ENCODE measurements at regions not wholly inside any gene's neighbourhood (a gene's known extent, or its start where the extent isn't known, plus 50 kb on each side); places are given as distances from the start of the nearest gene placed in this dataset.

- intact Hi-C loops (cut with DNase I), result no loop called here
- no peaks in the 10 kb centered on the region for H3K36me3 ChIP-seq (ENCODE audit: control insufficient read depth in 1 of 2, insufficient read depth in 2 of 2, low read length in 1 of 2)
- no peak overlapping the region for H3K4me3 ChIP-seq (ENCODE audit: low read length in 2 of 2)
- H3K9me3 ChIP-seq (ENCODE audit: control insufficient read depth, low read length), result no peaks in the 10 kb centered on the region
- no peak overlapping the region for H3K27ac ChIP-seq (ENCODE audit: low read depth in 1 of 2, low read length in 2 of 2)
- H3K27me3 ChIP-seq (ENCODE audit: control insufficient read depth in 1 of 2, insufficient read depth in 2 of 2, low read length in 1 of 2), result no peaks in the 10 kb centered on the region
- ATAC-seq (ENCODE audit: low FRiP score) (no peak), DNase-seq (no peak)
- no peaks in the 10 kb centered on the region for H3K4me1 ChIP-seq (ENCODE audit: control insufficient read depth in 1 of 2, insufficient read depth in 2 of 2, low read length in 2 of 2)
These were observed 178.7 kb upstream of the PITX2 start for GRCh38 chr4:110801591-110801990.

DNA sequence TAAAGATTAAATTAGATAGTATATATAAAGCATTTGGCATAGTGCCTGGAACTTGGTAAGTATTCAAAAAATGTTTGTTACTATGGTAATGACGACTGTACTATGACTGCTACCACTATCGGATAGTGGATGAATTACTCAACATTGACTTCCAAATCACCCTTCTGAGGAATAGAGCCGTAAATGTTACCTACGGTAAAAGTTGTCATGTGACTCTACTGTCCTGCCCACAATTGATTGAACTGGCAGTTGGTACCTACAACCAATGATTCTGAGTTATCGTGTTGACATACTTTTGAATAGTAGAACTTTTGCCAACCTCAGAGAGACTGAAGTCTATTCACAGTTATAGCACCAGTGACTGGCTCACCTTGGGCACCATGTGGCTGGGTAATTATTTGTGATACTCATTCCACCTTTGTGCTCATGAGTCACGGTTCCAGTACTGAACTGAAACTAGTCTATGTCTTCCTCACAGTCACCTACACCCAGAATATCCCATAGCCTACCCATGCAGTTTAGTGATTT is 185.5 kb upstream of the PITX2 start:
- Histone ChIP-seq H3K27ac (ENCODE audit: low read depth in 1 of 2, low read length in 2 of 2) (no peak overlapping the region), H3K4me1 (ENCODE audit: control insufficient read depth in 1 of 2, insufficient read depth in 2 of 2, low read length in 2 of 2) (no peaks in the 10 kb centered on the region), H3K4me3 (ENCODE audit: low read length in 2 of 2) (no peak overlapping the region), H3K9me3 (ENCODE audit: control insufficient read depth, low read length) (no peaks in the 10 kb centered on the region), H3K27me3 (ENCODE audit: control insufficient read depth in 1 of 2, insufficient read depth in 2 of 2, low read length in 1 of 2) (no peaks in the 10 kb centered on the region), H3K36me3 (ENCODE audit: control insufficient read depth in 1 of 2, insufficient read depth in 2 of 2, low read length in 1 of 2) (no peaks in the 10 kb centered on the region)
- WGBS, 2 donors, result 46 to 49% methylated on average over 6 of the region's 6 CpGs
- intact Hi-C loops (cut with DNase I), result no loop called here
- ATAC-seq (ENCODE audit: low FRiP score) (no peak), DNase-seq (no peak)

DNA sequence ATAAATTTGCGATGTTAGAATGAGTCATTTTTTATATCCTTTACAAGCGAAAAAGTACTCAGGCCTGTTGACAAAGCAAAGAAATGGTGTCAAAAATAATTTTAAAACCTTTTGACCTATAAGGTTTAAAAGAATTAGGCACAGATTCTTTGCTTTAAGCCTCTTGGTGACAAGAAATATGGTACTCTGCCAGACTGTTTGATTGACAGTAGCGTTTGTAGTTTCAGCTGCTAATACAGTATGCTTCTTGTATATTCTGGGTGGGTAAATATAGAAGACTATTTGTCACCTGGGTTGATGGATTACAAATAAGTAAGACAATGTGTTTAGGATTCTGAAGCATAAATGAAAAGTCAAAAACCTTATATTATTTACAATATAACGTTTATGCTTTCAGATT is 193.1 kb upstream of the PITX2 start:
- no peaks in the 10 kb centered on the region for H3K4me1 ChIP-seq (ENCODE audit: control insufficient read depth in 1 of 2, insufficient read depth in 2 of 2, low read length in 2 of 2)
- WGBS, 2 donors, result 63 to 73% methylated on average over 4 of the region's 4 CpGs
- no peak overlapping the region for H3K4me3 ChIP-seq (ENCODE audit: low read length in 2 of 2)
- ATAC-seq (ENCODE audit: low FRiP score), result no peak
- H3K27ac ChIP-seq (ENCODE audit: low read depth in 1 of 2, low read length in 2 of 2), result no peak overlapping the region
- no peak for DNase-seq
- intact Hi-C loops (cut with DNase I), result no loop called here
- no peaks in the 10 kb centered on the region for H3K9me3 ChIP-seq (ENCODE audit: control insufficient read depth, low read length)
- H3K36me3 ChIP-seq (ENCODE audit: control insufficient read depth in 1 of 2, insufficient read depth in 2 of 2, low read length in 1 of 2), result no peaks in the 10 kb centered on the region
- H3K27me3 ChIP-seq (ENCODE audit: control insufficient read depth in 1 of 2, insufficient read depth in 2 of 2, low read length in 1 of 2), result no peaks in the 10 kb centered on the region

DNA sequence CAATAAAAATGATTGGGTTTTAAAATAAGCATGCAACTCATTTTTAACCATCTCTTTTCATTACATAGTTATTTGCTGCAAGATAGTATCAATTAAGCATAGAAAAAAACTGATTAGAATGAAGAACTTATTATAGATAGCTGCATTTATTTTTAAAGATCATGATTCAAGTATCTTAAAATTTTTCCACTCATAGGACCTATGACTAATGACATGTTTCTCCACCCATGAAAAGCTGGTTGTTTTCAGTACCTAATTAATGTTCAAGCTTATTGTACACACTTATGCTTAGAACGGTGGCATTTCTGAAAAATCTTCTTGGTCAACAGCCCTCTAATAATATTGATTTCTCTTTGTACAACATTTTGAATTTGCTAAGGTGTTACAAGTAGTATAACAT is 193.5 kb upstream of the PITX2 start:
- Histone ChIP-seq H3K27me3 (ENCODE audit: control insufficient read depth in 1 of 2, insufficient read depth in 2 of 2, low read length in 1 of 2) (no peaks in the 10 kb centered on the region), H3K27ac (ENCODE audit: low read depth in 1 of 2, low read length in 2 of 2) (no peak overlapping the region), H3K4me3 (ENCODE audit: low read length in 2 of 2) (no peak overlapping the region), H3K9me3 (ENCODE audit: control insufficient read depth, low read length) (peaks cover 2% of the 10 kb centered on the region), H3K36me3 (ENCODE audit: control insufficient read depth in 1 of 2, insufficient read depth in 2 of 2, low read length in 1 of 2) (no peaks in the 10 kb centered on the region), H3K4me1 (ENCODE audit: control insufficient read depth in 1 of 2, insufficient read depth in 2 of 2, low read length in 2 of 2) (no peaks in the 10 kb centered on the region)
- intact Hi-C loops (cut with DNase I), result no loop called here
- 40 to 53% methylated on average over 1 of the region's 1 CpG for WGBS, 2 donors
- ATAC-seq (ENCODE audit: low FRiP score), result no peak
- DNase-seq, result no peak

GRCh38 chr4:110821186-110821585 is 198.3 kb upstream of the PITX2 start:
- DNase-seq (no peak), ATAC-seq (ENCODE audit: low FRiP score) (no peak)
- intact Hi-C loops (cut with DNase I), result no loop called here
- no peak overlapping the region for H3K27ac ChIP-seq (ENCODE audit: low read depth in 1 of 2, low read length in 2 of 2)
- H3K36me3 ChIP-seq (ENCODE audit: control insufficient read depth in 1 of 2, insufficient read depth in 2 of 2, low read length in 1 of 2), result no peaks in the 10 kb centered on the region
- WGBS, 2 donors, result 81 to 89% methylated on average over 4 of the region's 4 CpGs
- peaks cover 2% of the 10 kb centered on the region for H3K9me3 ChIP-seq (ENCODE audit: control insufficient read depth, low read length)
- H3K27me3 ChIP-seq (ENCODE audit: control insufficient read depth in 1 of 2, insufficient read depth in 2 of 2, low read length in 1 of 2), result no peaks in the 10 kb centered on the region
- no peak overlapping the region for H3K4me3 ChIP-seq (ENCODE audit: low read length in 2 of 2)
- H3K4me1 ChIP-seq (ENCODE audit: control insufficient read depth in 1 of 2, insufficient read depth in 2 of 2, low read length in 2 of 2), result no peaks in the 10 kb centered on the region

DNA sequence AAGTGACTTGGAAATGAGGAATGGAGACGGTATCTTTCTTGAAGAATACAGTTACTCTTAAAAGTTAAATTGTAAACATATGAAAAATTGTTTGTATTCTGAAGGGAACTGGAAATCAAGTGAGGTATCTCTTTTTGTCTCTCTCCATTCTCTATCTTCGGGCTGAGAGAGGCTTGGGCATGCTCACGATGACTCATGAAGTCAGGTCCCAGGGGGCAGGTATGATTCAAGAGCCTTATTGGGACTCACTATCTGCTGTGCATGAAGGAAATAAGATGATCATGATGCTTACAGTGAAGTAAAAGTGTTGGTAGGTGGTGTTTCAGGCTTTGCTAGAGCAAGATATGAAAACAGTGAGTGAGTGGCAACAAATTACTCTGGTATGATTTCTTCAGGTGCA is 200.4 kb upstream of the PITX2 start:
- no peaks in the 10 kb centered on the region for H3K27me3 ChIP-seq (ENCODE audit: control insufficient read depth in 1 of 2, insufficient read depth in 2 of 2, low read length in 1 of 2)
- no peak overlapping the region for H3K4me3 ChIP-seq (ENCODE audit: low read length in 2 of 2)
- H3K36me3 ChIP-seq (ENCODE audit: control insufficient read depth in 1 of 2, insufficient read depth in 2 of 2, low read length in 1 of 2), result no peaks in the 10 kb centered on the region
- intact Hi-C loops (cut with DNase I), result no loop called here
- no peak overlapping the region for H3K27ac ChIP-seq (ENCODE audit: low read depth in 1 of 2, low read length in 2 of 2)
- peaks cover 2% of the 10 kb centered on the region for H3K9me3 ChIP-seq (ENCODE audit: control insufficient read depth, low read length)
- DNase-seq (no peak), ATAC-seq (ENCODE audit: low FRiP score) (no peak)
- H3K4me1 ChIP-seq (ENCODE audit: control insufficient read depth in 1 of 2, insufficient read depth in 2 of 2, low read length in 2 of 2), result no peaks in the 10 kb centered on the region
- WGBS, 2 donors, result 88 to 89% methylated on average over 3 of the region's 3 CpGs

- no peaks in the 10 kb centered on the region for H3K36me3 ChIP-seq (ENCODE audit: control insufficient read depth in 1 of 2, insufficient read depth in 2 of 2, low read length in 1 of 2)
- peaks cover 2% of the 10 kb centered on the region for H3K9me3 ChIP-seq (ENCODE audit: control insufficient read depth, low read length)
These were observed 201.5 kb upstream of the PITX2 start for GRCh38 chr4:110824344-110824743.

DNA sequence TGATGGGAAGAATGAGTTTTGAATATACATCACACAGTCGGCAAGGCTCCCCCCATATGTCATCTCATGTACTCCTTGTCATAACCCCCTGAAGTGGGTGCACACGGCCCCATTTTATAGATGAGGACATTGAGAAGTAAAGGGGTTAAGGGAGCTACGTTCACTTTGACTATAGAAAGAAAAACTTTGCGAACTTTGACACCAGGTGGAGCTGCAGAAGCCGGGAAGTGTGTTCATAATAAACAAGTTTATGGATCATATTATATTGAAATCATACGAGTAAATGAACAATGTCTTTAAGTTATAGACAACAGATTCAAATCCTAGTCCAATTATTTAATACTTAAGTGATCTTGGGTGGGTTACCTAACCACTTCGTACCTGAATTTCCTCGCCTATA is 203.8 kb upstream of the PITX2 start:
- Histone ChIP-seq H3K27me3 (ENCODE audit: control insufficient read depth in 1 of 2, insufficient read depth in 2 of 2, low read length in 1 of 2) (no peaks in the 10 kb centered on the region), H3K9me3 (ENCODE audit: control insufficient read depth, low read length) (no peaks in the 10 kb centered on the region), H3K27ac (ENCODE audit: low read depth in 1 of 2, low read length in 2 of 2) (no peak overlapping the region), H3K4me1 (ENCODE audit: control insufficient read depth in 1 of 2, insufficient read depth in 2 of 2, low read length in 2 of 2) (no peaks in the 10 kb centered on the region), H3K36me3 (ENCODE audit: control insufficient read depth in 1 of 2, insufficient read depth in 2 of 2, low read length in 1 of 2) (no peaks in the 10 kb centered on the region), H3K4me3 (ENCODE audit: low read length in 2 of 2) (no peak overlapping the region)
- no peak for DNase-seq
- WGBS, 2 donors, result 85 to 91% methylated on average over 8 of the region's 8 CpGs
- intact Hi-C loops (cut with DNase I), result no loop called here
- no peak for ATAC-seq (ENCODE audit: low FRiP score)

More at GRCh38 chr4:110824344-110824743, 201.5 kb upstream of the PITX2 start:
- Histone ChIP-seq H3K27ac (ENCODE audit: low read depth in 1 of 2, low read length in 2 of 2) (no peak overlapping the region), H3K4me1 (ENCODE audit: control insufficient read depth in 1 of 2, insufficient read depth in 2 of 2, low read length in 2 of 2) (no peaks in the 10 kb centered on the region), H3K27me3 (ENCODE audit: control insufficient read depth in 1 of 2, insufficient read depth in 2 of 2, low read length in 1 of 2) (no peaks in the 10 kb centered on the region), H3K4me3 (ENCODE audit: low read length in 2 of 2) (no peak overlapping the region)
- intact Hi-C loops (cut with DNase I), result no loop called here
- ATAC-seq (ENCODE audit: low FRiP score) (no peak), DNase-seq (no peak)
- WGBS, 2 donors, result 92 to 94% methylated on average over 5 of the region's 5 CpGs

- intact Hi-C loops (cut with DNase I), result no loop called here
- Histone ChIP-seq H3K9me3 (ENCODE audit: control insufficient read depth, low read length) (no peaks in the 10 kb centered on the region), H3K27ac (ENCODE audit: low read depth in 1 of 2, low read length in 2 of 2) (no peak overlapping the region), H3K4me1 (ENCODE audit: control insufficient read depth in 1 of 2, insufficient read depth in 2 of 2, low read length in 2 of 2) (no peaks in the 10 kb centered on the region), H3K27me3 (ENCODE audit: control insufficient read depth in 1 of 2, insufficient read depth in 2 of 2, low read length in 1 of 2) (no peaks in the 10 kb centered on the region), H3K36me3 (ENCODE audit: control insufficient read depth in 1 of 2, insufficient read depth in 2 of 2, low read length in 1 of 2) (no peaks in the 10 kb centered on the region), H3K4me3 (ENCODE audit: low read length in 2 of 2) (no peak overlapping the region)
- ATAC-seq (ENCODE audit: low FRiP score), result no peak
- no peak for DNase-seq
- 41 to 64% methylated on average over 2 of the region's 2 CpGs for WGBS, 2 donors
These were observed 207.6 kb upstream of the PITX2 start for GRCh38 chr4:110830461-110830860.

Data from aorta (tissue), 5 donors.